GM12878 (cell line): ENCODE measurements at regions not wholly inside any gene's neighbourhood (a gene's known extent, or its start where the extent isn't known, plus 50 kb on each side); places are given as distances from the start of the nearest gene placed in this dataset.

ENCODE experiments used
- ATAC-seq: fragments of 200-7000 bp; cut with Tn5 transposase; 3 replicates; pipeline ENCODE4 v1.9.1; 2020; ENCODE audit warnings: mild to moderate bottlenecking, moderate library complexity
- BruUV-seq: library from RNA; stranded (reverse); fragments of 400-500 nt; replicated peaks from 2 replicates; lab custom pipeline; 2021; lab: Mats Ljungman, UMichigan
- CTCF ChIA-PET: fragments of 300-600 bp; sonication (Branson Sonifier 250); formaldehyde crosslinking; extraction: SDS; loops from one replicate; lab custom pipeline; 2021; ENCODE audit warnings: inconsistent platforms; lab: Yijun Ruan, JAX
- POLR2A ChIA-PET: fragments of 350-600 bp; formaldehyde crosslinking; extraction: SDS; loops from one replicate; lab custom pipeline; 2021; ENCODE audit warnings: inconsistent platforms; lab: Charles Lee
- RAD21 ChIA-PET: fragments of 300-600 bp; sonication (Branson Sonifier 250); formaldehyde crosslinking; loops from one replicate; lab custom pipeline; 2023; ENCODE audit warnings: antibody characterized with exemption; ENCODE audit not compliant: unreplicated experiment; lab: Charles Lee
- SMC1A ChIA-PET: fragments of 300-600 bp; sonication (Branson Sonifier 250); formaldehyde crosslinking; loops from one replicate; lab custom pipeline; 2023; ENCODE audit not compliant: unreplicated experiment, uncharacterized antibody; lab: Charles Lee
- DNase-seq: peaks from one replicate; pipeline ENCODE4 v3.0.0-alpha.2; 2011; ENCODE audit warnings: low read depth, low spot score
- FAIRE-seq: peaks from 3 replicates; lab custom pipeline; 2011; peaks lifted over from hg19 to GRCh38; lab: Jason Lieb, UNC
- H2AFZ ChIP-seq: 2 replicates; pipeline ENCODE4 v1.6.0; 2011; ENCODE audit warnings: low read depth, low read length, control low read depth; ENCODE audit not compliant: control insufficient read depth
- H3K27ac ChIP-seq: 2 replicates; pipeline ENCODE4 v1.5.1; 2011; ENCODE audit warnings: control low read depth; ENCODE audit not compliant: control insufficient read depth, insufficient read depth
- H3K27me3 ChIP-seq, 2 experiments: replicated peaks in 1 of 2; 2 replicates each; pipeline versions ENCODE4 v1.6.0 to v1.6.1; 2011; ENCODE audit warnings: low read length in 1 of 2; ENCODE audit not compliant: control insufficient read depth in 2 of 2, insufficient read depth in 2 of 2
- H3K36me3 ChIP-seq, 2 experiments: 2 replicates each; pipeline ENCODE4 v1.5.1; 2011; ENCODE audit warnings: low read length in 1 of 2; ENCODE audit not compliant: control insufficient read depth in 2 of 2, insufficient read depth in 2 of 2
- H3K4me1 ChIP-seq: 2 replicates; pipeline ENCODE4 v1.6.1; 2011; ENCODE audit warnings: mild to moderate bottlenecking, low read length, moderate library complexity, mixed read lengths; ENCODE audit not compliant: control insufficient read depth, insufficient read depth
- H3K4me2 ChIP-seq: 2 replicates; pipeline ENCODE4 v1.6.0; 2011; ENCODE audit warnings: control low read depth; ENCODE audit not compliant: control insufficient read depth, insufficient read depth
- H3K4me3 ChIP-seq: fragments of 200-600 bp; sonication (generic); 2 replicates; pipeline ENCODE4 v1.5.1; 2016
- H3K79me2 ChIP-seq: 2 replicates; pipeline ENCODE4 v1.6.0; 2011; ENCODE audit warnings: low read length; ENCODE audit not compliant: control insufficient read depth, insufficient read depth
- H3K9ac ChIP-seq: 2 replicates; pipeline ENCODE4 v1.8.0; 2011; ENCODE audit warnings: low read length, control low read depth, mixed read lengths; ENCODE audit not compliant: control insufficient read depth, insufficient read depth
- H3K9me3 ChIP-seq: replicated peaks from 3 replicates; pipeline ENCODE4 v1.5.1; 2011; ENCODE audit warnings: mild to moderate bottlenecking, low read length; ENCODE audit not compliant: control insufficient read depth, insufficient read depth
- H4K20me1 ChIP-seq: 2 replicates; pipeline ENCODE4 v1.6.0; 2011; ENCODE audit not compliant: control insufficient read depth, insufficient read depth
- ATF7 ChIP-seq: fragments of 450-650 bp; IDR thresholded peaks from 2 replicates; pipeline ENCODE4 v1.6.1; 2016; ENCODE audit warnings: low read depth, mild to moderate bottlenecking
- CEBPB ChIP-seq, 2 experiments: fragments of 150-350 bp in 1 of 2; IDR thresholded peaks; 2 replicates each; pipeline ENCODE4 v1.6.1; 2012 to 2014; ENCODE audit warnings: low read depth in 2 of 2, low read length in 2 of 2, borderline replicate concordance in 1 of 2, inconsistent platforms in 1 of 2
- CHD2 ChIP-seq: IDR thresholded peaks from 2 replicates; pipeline ENCODE4 v1.6.1; 2011; ENCODE audit warnings: low read depth, low read length, improper control_type of control experiment, borderline replicate concordance
- KDM1A ChIP-seq: fragments of 200-600 bp; sonication (generic); IDR thresholded peaks from 2 replicates; pipeline ENCODE4 v1.6.1; 2016; ENCODE audit warnings: borderline replicate concordance
- NBN ChIP-seq: fragments of 450-650 bp; IDR thresholded peaks from 2 replicates; pipeline ENCODE4 v1.6.1; 2016
- NFYB ChIP-seq: IDR thresholded peaks from 2 replicates; pipeline ENCODE4 v1.6.1; 2011; ENCODE audit warnings: low read depth, mild to moderate bottlenecking, low read length, improper control_type of control experiment, moderate library complexity; ENCODE audit not compliant: insufficient read depth
- PAX8 ChIP-seq: fragments of 450-650 bp; IDR thresholded peaks from 2 replicates; pipeline ENCODE4 v1.6.1; 2017; ENCODE audit warnings: mild to moderate bottlenecking, moderate library complexity
- SMAD1 ChIP-seq: fragments of 450-650 bp; IDR thresholded peaks from 2 replicates; pipeline ENCODE4 v1.6.1; 2018; ENCODE audit warnings: mild to moderate bottlenecking, low read depth; ENCODE audit not compliant: partially characterized antibody
- SMAD5 ChIP-seq: IDR thresholded peaks from 2 replicates; pipeline ENCODE4 v1.6.1; 2016; ENCODE audit warnings: antibody characterized with exemption, low read depth
- STAT3 ChIP-seq: IDR thresholded peaks from 2 replicates; pipeline ENCODE4 v1.6.1; 2011; ENCODE audit warnings: low read depth, low read length, improper control_type of control experiment
- SUPT20H ChIP-seq: IDR thresholded peaks from 2 replicates; pipeline ENCODE4 v1.6.1; 2011; ENCODE audit warnings: low read depth, mild to moderate bottlenecking, low read length, moderate library complexity, borderline replicate concordance; ENCODE audit not compliant: control insufficient read depth
- TCF12 ChIP-seq: IDR thresholded peaks from 2 replicates; pipeline ENCODE4 v1.6.1; 2011; ENCODE audit warnings: low read depth, mild to moderate bottlenecking, low read length
- ZBTB40 ChIP-seq: fragments of 450-650 bp; IDR thresholded peaks from 2 replicates; pipeline ENCODE4 v1.6.1; 2016; ENCODE audit warnings: mild to moderate bottlenecking, moderate library complexity, borderline replicate concordance
- WGBS: methylation state at CpG from one replicate; pipeline ENCODE4 v1.1.6; 2016; ENCODE audit warnings: low lambda C conversion rate; ENCODE audit not compliant: insufficient replicate concordance, insufficient coverage; ENCODE audit errors: missing lambda C conversion rate; 5-methylcytosine and 5-hydroxymethylcytosine counted together
- in situ Hi-C: fragments of 300-500 bp; cut with MboI; formaldehyde crosslinking; loops from 9 replicates; pipeline ENCODE4 v1.14.3; 2018; ENCODE audit warnings: mixed read lengths
- intact Hi-C: fragments of 100-400 bp; cut with micrococcal nuclease; formaldehyde crosslinking; loops from one replicate; pipeline ENCODE4 v1.14.2; 2022; ENCODE audit not compliant: unreplicated experiment
- TF ChIP-seq, protein P1 (sequence below): IDR thresholded peaks from 2 replicates; pipeline ENCODE4 v1.6.1; 2012; ENCODE audit warnings: improper control_type of control experiment, low read depth, low read length; ENCODE audit not compliant: insufficient replicate concordance

- no peak for TF ChIP-seq CHD2
- no peak for TF ChIP-seq SMAD1
- no peak for TF ChIP-seq ZBTB40
- TF ChIP-seq, all 136 proteins: peak for 0
Observed at GRCh38 chr18:71223486-71223885, 934.6 kb downstream of the SOCS6 start (continued).

DNA sequence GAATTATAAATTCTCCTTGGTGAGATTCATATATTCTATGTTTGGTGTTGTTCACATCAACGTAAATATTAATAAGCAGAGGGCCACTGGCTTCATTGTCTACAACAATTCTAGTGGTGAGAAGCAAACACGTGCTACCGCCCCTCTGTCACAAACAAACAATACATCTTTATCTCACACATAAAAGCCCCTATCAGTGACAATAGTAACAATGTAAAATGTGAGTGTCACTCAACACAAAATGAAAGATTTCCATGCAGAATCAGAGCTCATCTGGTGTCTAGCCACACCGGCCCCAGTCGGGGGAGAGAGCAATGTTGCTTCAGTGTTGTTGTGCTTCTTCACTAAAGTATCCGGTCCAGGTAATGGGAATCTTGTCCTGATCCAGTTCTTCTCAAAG, 932.6 kb downstream of the SOCS6 start:
- Histone ChIP-seq H4K20me1 (no peaks in the 10 kb centered on the region), H3K4me1 (no peaks in the 10 kb centered on the region), H3K9ac (no peak overlapping the region), H3K36me3 (no peaks in the 10 kb centered on the region), H3K4me3 (no peak overlapping the region), H3K9me3 (no peaks in the 10 kb centered on the region), H3K27ac (no peak overlapping the region), H3K27me3 (no peaks in the 10 kb centered on the region), H2AFZ (no peak overlapping the region), H3K79me2 (no peaks in the 10 kb centered on the region), H3K4me2 (no peak overlapping the region)
- CTCF ChIA-PET = no interaction called here
- in situ Hi-C loops = no loop called here
- FAIRE-seq = no peak
- no peak for DNase-seq
- POLR2A ChIA-PET = no interaction called here
- SMC1A ChIA-PET = no interaction called here
- RAD21 ChIA-PET = no interaction called here
- BruUV-seq = no TSS peak
- intact Hi-C loops = no loop called here
- 31% methylated on average over 6 of the region's 6 CpGs for WGBS
- no peak for ATAC-seq
- TF ChIP-seq ATF7 = no peak
- TF ChIP-seq TCF12 = no peak
- TF ChIP-seq NFYB = no peak
- no peak for TF ChIP-seq STAT3
- TF ChIP-seq, protein P1, sequence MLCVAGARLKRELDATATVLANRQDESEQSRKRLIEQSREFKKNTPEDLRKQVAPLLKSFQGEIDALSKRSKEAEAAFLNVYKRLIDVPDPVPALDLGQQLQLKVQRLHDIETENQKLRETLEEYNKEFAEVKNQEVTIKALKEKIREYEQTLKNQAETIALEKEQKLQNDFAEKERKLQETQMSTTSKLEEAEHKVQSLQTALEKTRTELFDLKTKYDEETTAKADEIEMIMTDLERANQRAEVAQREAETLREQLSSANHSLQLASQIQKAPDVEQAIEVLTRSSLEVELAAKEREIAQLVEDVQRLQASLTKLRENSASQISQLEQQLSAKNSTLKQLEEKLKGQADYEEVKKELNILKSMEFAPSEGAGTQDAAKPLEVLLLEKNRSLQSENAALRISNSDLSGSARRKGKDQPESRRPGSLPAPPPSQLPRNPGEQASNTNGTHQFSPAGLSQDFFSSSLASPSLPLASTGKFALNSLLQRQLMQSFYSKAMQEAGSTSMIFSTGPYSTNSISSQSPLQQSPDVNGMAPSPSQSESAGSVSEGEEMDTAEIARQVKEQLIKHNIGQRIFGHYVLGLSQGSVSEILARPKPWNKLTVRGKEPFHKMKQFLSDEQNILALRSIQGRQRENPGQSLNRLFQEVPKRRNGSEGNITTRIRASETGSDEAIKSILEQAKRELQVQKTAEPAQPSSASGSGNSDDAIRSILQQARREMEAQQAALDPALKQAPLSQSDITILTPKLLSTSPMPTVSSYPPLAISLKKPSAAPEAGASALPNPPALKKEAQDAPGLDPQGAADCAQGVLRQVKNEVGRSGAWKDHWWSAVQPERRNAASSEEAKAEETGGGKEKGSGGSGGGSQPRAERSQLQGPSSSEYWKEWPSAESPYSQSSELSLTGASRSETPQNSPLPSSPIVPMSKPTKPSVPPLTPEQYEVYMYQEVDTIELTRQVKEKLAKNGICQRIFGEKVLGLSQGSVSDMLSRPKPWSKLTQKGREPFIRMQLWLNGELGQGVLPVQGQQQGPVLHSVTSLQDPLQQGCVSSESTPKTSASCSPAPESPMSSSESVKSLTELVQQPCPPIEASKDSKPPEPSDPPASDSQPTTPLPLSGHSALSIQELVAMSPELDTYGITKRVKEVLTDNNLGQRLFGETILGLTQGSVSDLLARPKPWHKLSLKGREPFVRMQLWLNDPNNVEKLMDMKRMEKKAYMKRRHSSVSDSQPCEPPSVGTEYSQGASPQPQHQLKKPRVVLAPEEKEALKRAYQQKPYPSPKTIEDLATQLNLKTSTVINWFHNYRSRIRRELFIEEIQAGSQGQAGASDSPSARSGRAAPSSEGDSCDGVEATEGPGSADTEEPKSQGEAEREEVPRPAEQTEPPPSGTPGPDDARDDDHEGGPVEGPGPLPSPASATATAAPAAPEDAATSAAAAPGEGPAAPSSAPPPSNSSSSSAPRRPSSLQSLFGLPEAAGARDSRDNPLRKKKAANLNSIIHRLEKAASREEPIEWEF = no peak
- no peak for TF ChIP-seq PAX8
- no peak for TF ChIP-seq SMAD5
- no peak for TF ChIP-seq KDM1A
- no peak for TF ChIP-seq NBN
- TF ChIP-seq SUPT20H = no peak
- TF ChIP-seq CEBPB (IDR thresholded peaks at IDR 0.05; ENCODE audit: borderline replicate concordance in 1 of 2, low read depth in 2 of 2, low read length in 2 of 2) = no peak
